AG20443 (cell line): ENCODE measurements at regions not wholly inside any gene's neighbourhood (a gene's known extent, or its start where the extent isn't known, plus 50 kb on each side); places are given as distances from the start of the nearest gene placed in this dataset.
"Not testable (repeated sequence)": the region's sequence is repeated elsewhere in the genome, so short reads cannot be mapped to it uniquely, and the experiment has no call there.

ENCODE experiments used
- DNase-seq: peaks from one replicate; pipeline ENCODE4 v3.0.0; 2012; ENCODE audit warnings: low spot score, mixed read lengths

GRCh38 chr1:191366686-191367085 is 791.6 kb upstream of the RGS18 start:
- DNase-seq, result no peak

DNA sequence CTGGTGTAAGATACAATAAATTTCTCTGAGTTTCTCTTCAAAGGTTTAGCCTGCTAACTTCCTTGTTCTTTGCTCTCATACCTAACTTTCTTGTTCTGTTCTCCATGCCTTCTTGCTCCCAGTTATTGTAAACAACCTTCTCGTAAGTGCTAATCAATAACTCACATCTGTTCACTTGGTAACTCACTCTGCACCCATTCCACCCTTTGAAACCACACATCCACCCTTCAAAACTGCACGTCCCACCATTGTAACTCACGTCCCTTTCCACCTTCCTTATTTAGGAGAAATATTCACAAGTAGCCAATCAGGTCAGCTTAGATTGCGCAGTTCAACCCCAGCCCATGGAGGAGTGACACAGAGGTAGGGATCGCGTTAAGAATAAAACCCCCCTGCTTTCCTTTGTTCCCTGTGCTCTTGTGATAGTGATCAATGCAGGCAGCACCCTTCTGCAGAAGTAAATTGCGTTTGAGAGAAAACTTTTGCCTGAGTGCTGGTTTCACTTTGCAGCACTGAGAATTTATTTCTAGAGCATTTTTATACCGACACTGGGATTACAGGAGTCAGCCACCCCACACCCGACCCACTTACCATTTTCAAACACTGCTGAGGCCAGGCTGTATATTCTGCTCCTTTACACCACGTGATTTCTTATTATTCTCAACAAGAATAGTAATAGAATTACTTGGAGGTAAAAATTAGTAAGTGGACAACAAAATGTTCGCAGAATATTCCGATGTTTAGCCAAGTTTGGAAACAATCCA is 789.2 kb upstream of the RGS18 start:
- DNase-seq, result no peak

GRCh38 chr1:191371626-191372025 is 786.6 kb upstream of the RGS18 start:
- no peak for DNase-seq

DNA sequence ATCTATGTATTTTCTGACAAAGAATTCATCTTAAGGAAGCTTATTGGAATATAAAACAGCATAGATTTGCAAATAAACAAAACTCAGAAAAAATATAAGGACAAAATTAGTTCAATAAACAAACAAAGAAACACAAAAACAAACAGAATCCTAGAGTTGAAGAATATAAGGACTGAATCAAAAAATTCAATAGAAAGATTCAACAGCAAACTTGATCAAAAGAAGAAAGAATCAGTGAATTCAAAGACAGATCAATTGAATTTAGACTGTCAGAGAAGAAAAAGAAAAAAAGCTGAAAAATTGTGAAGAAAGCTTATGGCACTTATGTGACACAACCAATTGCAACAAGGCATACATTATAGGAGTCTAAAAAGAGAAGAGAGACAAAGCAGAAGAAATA is 770.0 kb upstream of the RGS18 start:
- no peak for DNase-seq

GRCh38 chr1:191396622-191397021 is 761.6 kb upstream of the RGS18 start:
- DNase-seq, result no peak

DNA sequence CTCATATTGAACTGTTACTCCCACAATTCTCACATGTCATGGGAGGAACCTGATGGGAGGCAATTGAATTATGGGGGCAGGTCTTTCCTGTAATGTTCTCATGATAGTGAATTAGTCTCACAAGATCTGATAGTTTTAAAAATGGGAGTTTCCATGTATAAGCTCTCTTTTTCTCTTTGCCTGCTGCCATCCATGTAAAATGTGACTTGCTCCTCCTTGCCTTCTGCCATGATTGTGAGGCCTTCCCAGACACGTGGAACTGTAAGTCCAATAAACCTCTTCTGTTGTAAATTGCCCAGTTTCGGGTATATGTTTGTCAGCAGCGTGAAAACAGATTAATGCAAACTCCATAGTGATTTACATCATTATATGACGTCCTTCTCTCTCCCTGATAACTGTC is 759.7 kb upstream of the RGS18 start:
- DNase-seq, result no peak

DNA sequence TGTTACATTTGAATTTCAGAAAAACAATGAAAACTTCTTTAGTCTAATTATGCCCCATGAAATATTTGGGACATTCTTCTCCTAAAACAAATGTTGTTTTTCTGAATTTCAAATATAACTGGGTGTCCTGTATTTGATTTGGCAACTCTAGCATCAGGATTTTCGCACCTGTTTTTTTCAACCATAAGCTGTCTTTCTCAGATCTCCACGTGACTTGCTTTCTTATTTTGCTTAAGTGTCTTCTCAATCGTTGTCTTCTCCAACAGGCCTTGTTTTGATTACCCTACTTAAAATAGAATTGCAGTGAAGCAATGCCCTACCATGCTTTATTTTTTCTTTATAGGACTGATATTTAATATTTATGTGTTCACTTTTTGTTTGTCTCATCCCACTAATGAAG is 752.8 kb upstream of the RGS18 start:
- no peak for DNase-seq

DNA sequence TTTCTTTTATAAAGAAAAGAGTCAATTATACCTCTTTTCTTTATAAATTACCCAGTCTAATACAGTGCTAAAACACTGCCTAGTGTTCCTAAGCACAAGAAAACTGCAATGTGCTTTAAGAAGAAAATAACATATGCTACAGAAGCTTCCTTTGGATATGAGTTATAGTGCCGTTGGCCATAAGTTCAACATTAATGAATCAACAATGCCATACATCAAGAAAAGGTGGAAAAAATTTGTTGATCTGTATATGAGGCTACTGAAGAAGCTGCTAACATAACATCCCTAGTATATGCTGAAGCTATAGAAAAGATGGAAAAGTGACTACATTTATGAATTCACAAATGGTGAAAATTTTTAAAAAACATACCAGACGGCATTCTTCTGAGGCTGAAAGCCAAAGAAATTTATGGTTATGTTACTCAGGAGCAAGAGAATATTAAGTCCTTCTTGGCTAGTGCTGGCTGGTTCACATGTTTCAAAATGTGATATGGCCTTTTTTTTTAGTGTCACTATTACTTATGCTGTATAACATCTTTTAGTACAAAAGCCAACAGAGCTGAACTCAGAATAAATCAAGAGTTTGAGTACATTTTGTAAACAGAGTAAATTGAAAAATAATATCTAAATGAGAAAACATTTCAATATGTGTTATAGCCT is 743.2 kb upstream of the RGS18 start:
- DNase-seq, result no peak

- no peak for DNase-seq
Measured at GRCh38 chr1:191419842-191420241, 738.4 kb upstream of the RGS18 start.

DNA sequence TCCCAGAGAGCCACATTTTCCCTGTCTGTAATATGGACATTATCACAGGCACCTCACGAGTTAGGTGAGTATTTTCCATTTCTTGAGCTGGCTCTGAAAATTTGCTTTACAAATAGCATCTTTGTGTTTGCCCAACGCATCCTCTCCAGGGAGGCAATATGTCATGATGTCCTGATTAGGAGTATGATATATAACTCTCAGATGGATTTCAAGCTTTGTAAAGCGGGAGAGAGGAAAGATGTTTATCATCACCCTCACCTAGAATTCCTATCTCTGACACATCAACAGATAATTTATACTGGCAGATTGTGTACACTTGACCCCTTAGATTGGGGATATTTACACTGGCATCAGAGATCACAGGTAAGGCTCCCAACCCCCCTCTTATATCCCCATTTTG is 730.7 kb upstream of the RGS18 start:
- no peak for DNase-seq

GRCh38 chr1:191432817-191433216 is 725.4 kb upstream of the RGS18 start:
- no peak for DNase-seq

- no peak for DNase-seq
Measured at GRCh38 chr1:191438979-191439378, 719.3 kb upstream of the RGS18 start.

- DNase-seq, result not testable (repeated sequence)
Measured at GRCh38 chr1:191448279-191448678, 710.0 kb upstream of the RGS18 start.

- DNase-seq, result no peak
Measured at GRCh38 chr1:191452586-191452985, 705.7 kb upstream of the RGS18 start.

GRCh38 chr1:191453487-191453886 is 704.8 kb upstream of the RGS18 start:
- DNase-seq, result no peak

DNA sequence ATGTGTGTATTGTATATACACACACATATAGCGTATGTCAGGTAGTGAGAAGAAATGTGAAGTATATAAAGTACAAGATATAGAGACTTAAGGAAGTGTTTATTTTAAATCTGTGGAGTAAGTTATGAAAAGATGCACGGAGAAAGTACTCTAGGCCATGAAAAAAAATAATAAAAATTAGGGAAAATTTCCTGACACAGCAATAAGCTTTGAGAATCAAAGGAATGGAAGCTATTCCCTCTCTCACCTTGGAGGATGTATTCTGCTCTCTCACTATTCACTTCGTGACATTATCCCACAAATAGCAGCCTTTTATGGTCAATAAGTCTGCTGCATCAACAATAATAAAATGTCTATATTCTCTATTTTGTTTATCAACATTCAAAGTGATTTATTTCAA is 700.4 kb upstream of the RGS18 start:
- DNase-seq, result no peak

DNA sequence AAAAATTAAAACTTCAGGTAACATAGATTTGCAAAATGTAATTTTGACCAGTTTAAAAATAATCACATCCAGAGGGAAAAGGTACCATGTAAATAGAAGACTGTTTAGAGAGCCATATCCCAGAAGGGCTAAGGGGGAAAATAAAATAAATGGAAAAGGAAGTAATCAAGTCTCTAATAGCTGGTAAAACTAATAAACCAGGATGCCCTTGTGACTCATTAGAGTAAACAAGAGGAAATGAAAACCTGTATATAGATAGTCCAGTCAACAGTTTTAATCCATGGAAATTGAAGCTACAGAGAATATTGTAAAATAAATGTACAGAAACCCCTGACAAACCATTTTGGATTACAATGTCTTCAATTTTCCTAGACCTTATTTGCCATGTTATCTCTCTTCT is 698.0 kb upstream of the RGS18 start:
- no peak for DNase-seq

DNA sequence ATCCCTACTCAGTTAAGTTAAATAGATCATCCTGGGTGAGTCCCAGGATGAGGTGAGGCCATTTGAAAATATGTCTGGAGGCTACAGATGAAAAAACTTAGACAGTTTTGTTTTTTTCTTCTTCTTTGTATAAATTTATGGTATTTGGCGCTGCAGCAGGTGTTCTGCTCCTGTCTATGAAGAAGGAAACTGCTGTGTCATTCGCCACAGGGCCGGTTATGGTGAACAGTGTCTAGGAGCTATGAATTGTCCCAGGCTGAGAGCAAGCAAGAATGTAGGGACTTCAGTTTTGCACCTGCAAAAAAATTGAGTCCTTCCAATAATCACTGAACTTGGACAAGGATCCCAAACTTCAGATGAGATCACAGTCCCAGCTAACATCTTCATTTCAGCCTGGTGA is 674.3 kb upstream of the RGS18 start:
- DNase-seq, result no peak

DNA sequence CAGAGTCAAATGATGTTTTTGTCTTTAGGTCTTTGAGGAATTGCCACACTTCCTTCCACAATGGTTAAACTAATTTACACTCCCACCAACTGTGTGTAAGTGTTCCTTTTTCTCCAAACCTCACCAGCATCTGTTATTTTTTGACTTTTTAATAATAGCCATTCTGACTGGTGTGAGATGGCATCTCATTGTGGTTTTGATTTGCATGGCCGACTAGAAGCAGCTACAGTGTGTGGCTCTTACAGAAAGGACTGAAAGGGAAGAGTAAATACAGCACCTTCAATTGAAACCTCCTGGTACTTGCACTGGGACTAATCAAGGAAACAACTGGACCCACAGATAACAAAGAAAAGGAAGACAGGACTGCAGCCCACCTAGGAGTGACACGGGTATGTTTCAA is 668.0 kb upstream of the RGS18 start:
- no peak for DNase-seq

GRCh38 chr1:191495040-191495439 is 663.2 kb upstream of the RGS18 start:
- no peak for DNase-seq

DNA sequence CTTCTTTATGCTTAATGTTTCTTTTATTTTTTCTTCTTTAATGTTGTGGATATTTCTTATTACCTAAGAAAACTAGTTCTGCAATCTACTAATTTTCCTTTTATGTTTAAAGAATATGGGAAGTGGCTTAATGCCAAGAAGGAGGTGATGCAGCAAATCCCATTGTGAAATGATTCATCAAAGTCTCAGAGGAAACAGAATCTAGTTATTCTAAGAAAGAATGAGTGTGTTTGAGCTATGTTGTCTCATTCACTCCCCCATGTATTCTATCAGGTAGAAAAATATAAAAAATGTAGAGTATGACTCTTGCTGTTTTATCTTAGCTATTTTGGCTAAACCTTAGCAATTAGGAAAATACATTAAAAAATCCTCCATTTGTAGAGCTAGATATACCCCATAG is 659.9 kb upstream of the RGS18 start:
- no peak for DNase-seq

GRCh38 chr1:191498825-191499224 is 659.4 kb upstream of the RGS18 start:
- no peak for DNase-seq

- DNase-seq, result no peak
Measured at GRCh38 chr1:191504999-191505398, 653.3 kb upstream of the RGS18 start.

DNA sequence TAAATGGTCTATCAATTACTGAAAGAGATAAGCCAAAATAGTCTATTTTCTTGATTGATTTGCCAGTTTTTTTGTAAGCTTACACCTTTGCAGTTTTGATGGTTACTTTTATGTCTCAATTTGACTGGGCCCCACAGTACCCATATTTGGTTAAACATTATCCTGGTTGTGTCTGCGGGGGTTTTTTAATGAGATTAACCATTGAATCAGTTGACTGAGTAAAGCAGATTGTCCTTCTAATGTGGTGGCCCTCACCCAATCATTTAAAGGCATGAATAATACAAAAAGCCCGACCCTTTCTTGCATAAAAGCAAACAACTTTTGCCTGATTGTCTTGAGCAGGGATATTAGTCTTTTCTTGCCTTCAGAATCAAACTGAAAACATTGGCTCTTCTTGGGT is 650.0 kb upstream of the RGS18 start:
- DNase-seq, result no peak
